ENCODE measurements at regions not wholly inside any gene's neighbourhood (a gene's known extent, or its start where the extent isn't known, plus 50 kb on each side); places are given as distances from the start of the nearest gene placed in this dataset.

GRCh38 chr15:70185251-70185711, 87.6 kb upstream of the TLE3 start:
- TF ChIP-seq CTCF (IDR thresholded peaks at IDR 0.05; ENCODE audit: low read depth, low read length) = no peak
- no peak for TF ChIP-seq POLR2A (IDR thresholded peaks at IDR 0.05; ENCODE audit: extremely low read depth, insufficient read length)
